ENCODE measurements at regions not wholly inside any gene's neighbourhood (a gene's known extent, or its start where the extent isn't known, plus 50 kb on each side); places are given as distances from the start of the nearest gene placed in this dataset.

DNA sequence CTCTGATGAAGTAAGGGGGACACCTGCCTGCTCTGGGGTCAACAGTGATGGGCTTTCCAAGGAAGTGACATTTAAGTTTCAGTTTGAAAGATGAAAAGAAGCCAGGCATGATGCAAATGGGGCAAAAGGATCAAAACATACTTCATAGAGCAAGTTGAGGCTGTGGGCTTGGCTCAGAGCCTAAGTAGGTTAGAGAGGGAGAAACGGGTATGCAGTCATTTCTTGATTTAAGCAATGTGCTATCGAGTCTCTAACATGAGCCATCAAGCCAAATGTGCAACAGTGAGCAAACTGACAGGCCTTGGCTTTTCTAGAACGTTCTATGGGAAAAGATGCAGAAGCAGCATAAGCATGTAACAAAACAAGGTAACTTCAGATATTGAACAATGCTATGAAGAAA lies 80.6 kb downstream of the ADRB2 start:
- Histone ChIP-seq H3K4me2 (ENCODE audit: unreplicated experiment) (no peak overlapping the region), H2AFZ (no peak overlapping the region), H3F3A (ENCODE audit: insufficient read depth) (peaks cover 4% of the 10 kb centered on the region; the same call in 1 of the 2 replicates), H3K79me2 (ENCODE audit: insufficient read depth) (no peaks in the 10 kb centered on the region), H3K36me3 (ENCODE audit: low read depth) (no peaks in the 10 kb centered on the region), H4K20me1 (ENCODE audit: insufficient read depth) (no peaks in the 10 kb centered on the region), H3K27ac (no peak overlapping the region), H3K9ac (no peak overlapping the region), H3K9me3 (ENCODE audit: low read depth) (no peaks in the 10 kb centered on the region), H3K4me1 (ENCODE audit: insufficient read depth) (peaks cover 14% of the 10 kb centered on the region), H3K27me3 (replicated peaks; ENCODE audit: insufficient read depth) (no peaks in the 10 kb centered on the region), H3K4me3 (no peak overlapping the region), H3K9me2 (ENCODE audit: insufficient read depth) (no peaks in the 10 kb centered on the region)
- WGBS, 2 experiments (ENCODE audit: low coverage in 1 of 2, low lambda C conversion rate in 2 of 2, missing lambda C conversion rate in 2 of 2), result 74 to 79% methylated on average over 3 of the region's 3 CpGs
- in situ Hi-C loops (cut with MboI), result no loop called here
- no peak for TF ChIP-seq EZH2phosphoT487 (IDR thresholded peaks at IDR 0.05; ENCODE audit: insufficient read depth, low read depth)
- TF ChIP-seq EZH2 (IDR thresholded peaks at IDR 0.05; ENCODE audit: insufficient read depth, poor library complexity, severe bottlenecking), result no peak
- no peak for DNase-seq

- Histone ChIP-seq H3K4me1 (ENCODE audit: insufficient read depth) (peaks cover 32% of the 10 kb centered on the region), H3K36me3 (ENCODE audit: low read depth) (no peaks in the 10 kb centered on the region), H3K9me3 (ENCODE audit: low read depth) (no peaks in the 10 kb centered on the region), H3K9ac (no peak overlapping the region), H3F3A (ENCODE audit: insufficient read depth) (peaks cover 23% of the 10 kb centered on the region), H3K4me3 (no peak overlapping the region), H3K79me2 (ENCODE audit: insufficient read depth) (no peaks in the 10 kb centered on the region), H3K4me2 (ENCODE audit: unreplicated experiment) (no peak overlapping the region), H3K27ac (no peak overlapping the region), H2AFZ (no peak overlapping the region), H4K20me1 (ENCODE audit: insufficient read depth) (no peaks in the 10 kb centered on the region), H3K27me3 (replicated peaks; ENCODE audit: insufficient read depth) (no peaks in the 10 kb centered on the region), H3K9me2 (ENCODE audit: insufficient read depth) (no peaks in the 10 kb centered on the region)
- WGBS, 2 experiments (ENCODE audit: low coverage in 1 of 2, low lambda C conversion rate in 2 of 2, missing lambda C conversion rate in 2 of 2), result 85 to 93% methylated on average over 4 of the region's 4 CpGs
- TF ChIP-seq EZH2 (IDR thresholded peaks at IDR 0.05; ENCODE audit: insufficient read depth, poor library complexity, severe bottlenecking), result no peak
- TF ChIP-seq EZH2phosphoT487 (IDR thresholded peaks at IDR 0.05; ENCODE audit: insufficient read depth, low read depth), result no peak
- no peak for DNase-seq
- in situ Hi-C loops (cut with MboI), result no loop called here
Observed at GRCh38 chr5:148909040-148909439, 82.6 kb downstream of the ADRB2 start.

DNA sequence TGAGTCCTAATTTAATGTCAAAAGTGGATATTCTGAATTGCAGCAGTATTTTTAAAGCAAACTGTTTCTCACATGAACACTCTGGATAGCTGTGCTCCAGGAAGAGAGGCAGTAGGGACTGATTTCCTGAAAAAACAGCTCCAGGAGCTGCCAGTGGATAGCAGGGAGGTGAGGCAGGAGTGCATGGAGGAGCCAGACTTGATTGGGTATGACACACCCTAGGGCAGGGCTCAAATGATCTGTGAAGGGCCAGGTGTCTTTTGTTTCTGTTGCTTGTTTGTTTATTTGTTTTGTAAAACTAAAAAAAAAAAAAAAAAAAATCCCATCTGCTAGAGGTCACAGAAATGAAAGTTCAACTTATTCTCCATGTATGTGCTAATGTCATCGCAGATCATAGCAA lies 83.4 kb downstream of the ADRB2 start:
- no peak overlapping the region for H3K27ac ChIP-seq
- H3K4me2 ChIP-seq (ENCODE audit: unreplicated experiment), result no peak overlapping the region
- 96 to 100% methylated on average over 1 of the region's 1 CpG for WGBS, 2 experiments (ENCODE audit: low coverage in 1 of 2, low lambda C conversion rate in 2 of 2, missing lambda C conversion rate in 2 of 2)
- peaks cover 40% of the 10 kb centered on the region for H3K4me1 ChIP-seq (ENCODE audit: insufficient read depth)
- H3K79me2 ChIP-seq (ENCODE audit: insufficient read depth), result no peaks in the 10 kb centered on the region
- H2AFZ ChIP-seq, result no peak overlapping the region
- no peaks in the 10 kb centered on the region for H3K9me2 ChIP-seq (ENCODE audit: insufficient read depth)
- H3K9ac ChIP-seq, result no peak overlapping the region
- no peak for DNase-seq
- H3K4me3 ChIP-seq, result no peak overlapping the region
- no peaks in the 10 kb centered on the region for H3K27me3 ChIP-seq (replicated peaks; ENCODE audit: insufficient read depth)
- TF ChIP-seq EZH2 (IDR thresholded peaks at IDR 0.05; ENCODE audit: insufficient read depth, poor library complexity, severe bottlenecking) (no peak), EZH2phosphoT487 (IDR thresholded peaks at IDR 0.05; ENCODE audit: insufficient read depth, low read depth) (no peak)
- in situ Hi-C loops (cut with MboI), result no loop called here
- H3K9me3 ChIP-seq (ENCODE audit: low read depth), result no peaks in the 10 kb centered on the region
- peaks cover 30% of the 10 kb centered on the region for H3F3A ChIP-seq (ENCODE audit: insufficient read depth)
- H3K36me3 ChIP-seq (ENCODE audit: low read depth), result no peaks in the 10 kb centered on the region
- no peaks in the 10 kb centered on the region for H4K20me1 ChIP-seq (ENCODE audit: insufficient read depth)

- Histone ChIP-seq H2AFZ (0 out of 2 replicates have a peak overlapping the region, but pooled peaks have one; percentile 13), H3K36me3 (ENCODE audit: low read depth) (no peaks in the 10 kb centered on the region), H3K9ac (no peak overlapping the region), H3F3A (ENCODE audit: insufficient read depth) (peaks cover 34% of the 10 kb centered on the region), H3K9me3 (ENCODE audit: low read depth) (no peaks in the 10 kb centered on the region), H3K4me2 (ENCODE audit: unreplicated experiment) (no peak overlapping the region), H3K79me2 (ENCODE audit: insufficient read depth) (no peaks in the 10 kb centered on the region), H3K4me1 (ENCODE audit: insufficient read depth) (peaks cover 44% of the 10 kb centered on the region), H3K9me2 (ENCODE audit: insufficient read depth) (no peaks in the 10 kb centered on the region), H3K27ac (no peak overlapping the region), H4K20me1 (ENCODE audit: insufficient read depth) (no peaks in the 10 kb centered on the region), H3K27me3 (replicated peaks; ENCODE audit: insufficient read depth) (no peaks in the 10 kb centered on the region), H3K4me3 (no peak overlapping the region)
- WGBS, 2 experiments (ENCODE audit: low coverage in 1 of 2, low lambda C conversion rate in 2 of 2, missing lambda C conversion rate in 2 of 2), result 97 to 100% methylated on average over 4 of the region's 4 CpGs
- in situ Hi-C loops (cut with MboI), result no loop called here
- no peak for DNase-seq
- TF ChIP-seq EZH2phosphoT487 (IDR thresholded peaks at IDR 0.05; ENCODE audit: insufficient read depth, low read depth) (no peak), EZH2 (IDR thresholded peaks at IDR 0.05; ENCODE audit: insufficient read depth, poor library complexity, severe bottlenecking) (no peak)
Observed at GRCh38 chr5:148910216-148910615, 83.8 kb downstream of the ADRB2 start.

Measured in GM23248 (cell line).